Activated CD4-positive, alpha-beta T cell treated with anti-CD3 and anti-CD28 coated beads, Interleukin-2, Interleukin-6, amounts not matched to agents 100 ng/mL and 50 ng/mL, durations not matched to agents 16 hours and 8 hours (primary cell): ENCODE measurements at regions not wholly inside any gene's neighbourhood (a gene's known extent, or its start where the extent isn't known, plus 50 kb on each side); places are given as distances from the start of the nearest gene placed in this dataset.

Experiments
- DNase-seq: peaks from one replicate; pipeline ENCODE4 v3.0.0-alpha.2; 2020

DNA sequence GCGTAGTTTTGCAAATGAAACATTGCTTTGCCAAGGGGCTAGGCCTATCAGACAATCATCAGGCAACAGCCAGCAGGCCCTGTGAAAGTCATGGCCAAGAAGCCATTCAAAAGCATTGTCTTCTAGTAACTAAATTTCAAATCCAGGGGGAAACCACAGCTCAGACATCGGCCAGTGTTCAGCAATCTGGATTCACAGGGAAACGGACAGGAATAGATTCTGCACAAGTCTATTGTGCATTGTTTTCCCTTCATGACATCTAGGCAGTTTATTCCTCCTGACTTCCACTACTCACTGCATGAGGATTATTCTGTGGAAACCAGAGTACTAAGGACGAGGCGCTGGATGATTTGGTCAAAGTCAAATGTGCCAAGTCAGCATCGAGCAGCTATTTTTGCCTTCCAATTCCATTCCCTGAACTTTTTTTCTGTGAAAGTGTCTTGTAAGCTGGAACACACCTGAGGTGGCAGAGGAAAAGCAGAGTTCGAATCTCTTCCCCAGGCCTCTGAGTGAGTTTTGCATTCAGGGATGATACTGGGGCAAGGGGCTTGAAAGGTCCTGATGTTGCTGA, 75.4 kb downstream of the VCPKMT start:
- no peak for DNase-seq

DNA sequence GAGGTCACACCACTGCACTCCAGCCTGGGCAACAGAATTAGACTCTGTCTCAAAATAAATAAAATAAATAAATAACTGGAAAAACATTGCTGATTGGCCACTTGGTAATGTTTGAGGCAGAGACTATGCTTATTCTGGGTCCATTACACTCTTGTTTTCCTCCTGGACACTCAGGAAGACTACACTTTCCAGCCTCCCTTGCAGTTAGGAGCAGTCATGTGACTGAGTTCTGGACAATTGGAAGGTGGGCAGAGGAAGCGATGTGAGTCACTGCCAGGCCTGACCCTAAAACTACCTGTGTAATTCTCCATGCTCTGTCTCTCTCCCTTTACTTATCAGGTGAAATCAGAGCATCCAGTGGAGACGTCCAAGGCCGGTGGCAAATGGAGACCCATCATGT, 74.4 kb downstream of the VCPKMT start:
- DNase-seq = no peak

DNA sequence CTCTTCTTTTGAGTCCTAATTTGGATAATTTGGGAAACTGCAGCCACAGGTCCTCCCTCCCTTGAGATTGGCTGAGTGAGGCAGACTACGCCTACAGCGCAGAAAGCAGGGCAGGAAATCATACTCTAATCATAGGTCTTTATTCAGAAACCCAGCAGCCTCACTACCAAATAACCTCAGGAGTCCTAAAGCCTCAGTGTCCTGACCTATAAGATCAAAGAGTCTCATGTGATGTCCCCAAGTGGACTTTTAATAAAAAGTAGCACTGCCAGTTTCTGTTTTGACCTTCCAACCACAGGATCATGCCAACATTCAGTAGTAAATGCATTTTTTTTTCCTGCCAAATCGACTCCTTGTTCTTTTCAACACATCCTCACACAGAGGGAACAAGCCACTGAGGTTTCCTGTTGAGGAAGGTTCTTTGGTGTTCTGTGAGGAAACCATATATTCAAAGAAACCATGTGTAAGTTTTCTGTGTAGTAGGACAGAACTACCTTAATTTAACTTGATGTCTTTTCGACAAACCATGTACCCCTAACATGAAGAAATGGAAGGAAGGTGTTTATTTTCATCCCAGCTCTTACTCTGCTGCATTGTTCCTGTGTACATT, 72.2 kb downstream of the VCPKMT start:
- DNase-seq = peak; percentile 59

GRCh38 chr14:50045039-50045711, 71.2 kb downstream of the VCPKMT start:
- peak; percentile 91 for DNase-seq

- no peak for DNase-seq
Observed at GRCh38 chr14:50045837-50046236, 70.5 kb downstream of the VCPKMT start.

DNA sequence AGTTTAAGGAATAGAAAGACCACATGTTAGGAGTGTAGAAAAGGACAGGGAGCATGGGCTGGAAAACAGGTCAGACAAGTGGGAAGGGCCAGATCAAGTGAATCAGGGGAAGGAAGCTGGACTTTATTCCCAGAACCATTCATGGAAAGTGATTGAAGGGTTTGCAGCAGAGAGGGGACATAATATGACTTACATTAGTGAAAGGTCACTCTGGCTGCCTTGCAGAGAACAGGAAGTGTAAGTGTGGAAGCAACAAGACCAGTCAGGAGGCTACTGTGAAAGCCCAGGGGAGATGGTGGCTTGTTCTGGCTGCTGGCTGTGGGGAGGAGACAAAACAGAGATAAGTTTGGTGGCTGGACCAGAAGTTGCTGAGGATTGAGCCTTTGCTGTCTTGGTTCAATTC, 69.1 kb downstream of the VCPKMT start:
- no peak for DNase-seq

- no peak for DNase-seq
Observed at GRCh38 chr14:50049093-50049492, 67.3 kb downstream of the VCPKMT start.

DNA sequence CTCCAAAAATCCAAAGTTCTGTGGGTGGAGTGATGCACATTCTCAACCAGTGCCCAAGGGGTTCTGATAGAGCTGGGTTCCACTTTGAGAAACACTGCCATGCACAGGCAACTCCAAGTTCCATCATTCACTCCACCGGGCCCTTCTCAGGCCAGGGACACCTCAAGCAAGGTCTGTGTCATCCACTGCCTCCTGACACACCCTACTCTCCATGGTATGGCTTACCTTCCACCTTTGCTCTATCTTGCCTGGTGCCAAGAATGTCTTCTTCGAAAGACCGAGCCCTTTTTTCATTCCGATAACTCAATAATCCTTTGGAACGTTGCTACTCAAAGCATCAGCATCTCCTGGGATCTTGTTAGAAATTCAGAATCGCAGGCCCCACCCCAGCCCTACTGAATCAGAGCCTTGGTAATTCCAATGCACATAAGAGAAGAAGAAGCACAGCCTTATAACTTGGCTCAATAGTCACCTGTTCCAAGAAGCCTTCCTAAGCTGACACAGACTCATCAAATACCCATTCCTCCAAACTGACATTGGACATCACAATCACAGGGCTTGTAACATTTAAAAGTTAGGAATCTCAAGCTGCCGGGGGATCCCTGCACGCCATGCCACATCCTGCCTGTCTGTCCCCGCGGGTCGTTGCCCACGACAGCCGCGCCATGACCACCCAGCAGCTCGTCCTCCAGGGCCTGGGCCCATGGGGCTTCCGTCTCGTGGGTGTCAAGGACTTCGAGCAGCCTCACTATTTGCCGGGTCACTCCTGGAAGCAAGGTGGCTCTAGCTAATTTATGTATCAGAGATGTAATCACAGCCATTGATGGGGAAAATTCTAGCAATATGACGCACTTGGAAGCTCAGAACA, 66.4 kb downstream of the VCPKMT start:
- no peak for DNase-seq

GRCh38 chr14:50051106-50051505, 65.3 kb downstream of the VCPKMT start:
- no peak for DNase-seq

GRCh38 chr14:50051706-50052105, 64.7 kb downstream of the VCPKMT start:
- DNase-seq = no peak

DNA sequence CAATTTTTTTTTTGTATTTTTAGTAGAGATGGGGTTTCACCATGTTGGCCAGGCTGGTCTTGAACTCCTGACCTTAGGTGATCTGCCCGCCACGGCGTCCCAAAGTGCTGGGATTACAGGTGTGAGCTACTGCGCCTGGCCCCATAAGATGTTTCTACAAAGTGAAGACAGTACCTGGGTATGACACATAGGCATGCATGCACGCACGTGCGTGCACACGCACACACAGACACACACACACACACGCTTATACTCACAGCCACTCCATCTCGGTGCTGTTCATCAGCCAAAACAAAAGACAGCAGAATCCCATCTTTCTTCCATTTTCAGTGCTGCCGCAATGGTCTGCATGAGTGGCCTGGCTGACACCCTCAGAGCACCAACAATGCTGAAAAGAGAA, 63.9 kb downstream of the VCPKMT start:
- no peak for DNase-seq

DNA sequence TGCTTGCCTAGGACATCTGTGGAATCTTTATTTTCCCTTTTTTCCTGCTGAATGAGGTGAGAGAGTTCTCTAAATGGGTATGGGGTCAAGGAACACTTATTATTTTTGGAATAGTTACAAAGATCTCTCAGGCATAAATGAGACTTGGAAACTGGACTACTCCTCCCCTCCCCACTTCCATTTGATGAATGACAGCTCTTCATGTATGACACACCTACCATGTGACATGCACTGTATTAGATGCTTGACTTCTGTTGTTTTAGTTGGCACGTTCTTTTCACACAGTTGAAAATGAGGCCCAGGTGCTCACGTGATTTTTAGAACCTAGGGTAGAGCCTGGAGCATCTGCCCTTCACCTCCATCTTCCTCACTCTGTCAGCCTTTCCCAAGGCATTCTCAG, 62.4 kb downstream of the VCPKMT start:
- DNase-seq = no peak

DNA sequence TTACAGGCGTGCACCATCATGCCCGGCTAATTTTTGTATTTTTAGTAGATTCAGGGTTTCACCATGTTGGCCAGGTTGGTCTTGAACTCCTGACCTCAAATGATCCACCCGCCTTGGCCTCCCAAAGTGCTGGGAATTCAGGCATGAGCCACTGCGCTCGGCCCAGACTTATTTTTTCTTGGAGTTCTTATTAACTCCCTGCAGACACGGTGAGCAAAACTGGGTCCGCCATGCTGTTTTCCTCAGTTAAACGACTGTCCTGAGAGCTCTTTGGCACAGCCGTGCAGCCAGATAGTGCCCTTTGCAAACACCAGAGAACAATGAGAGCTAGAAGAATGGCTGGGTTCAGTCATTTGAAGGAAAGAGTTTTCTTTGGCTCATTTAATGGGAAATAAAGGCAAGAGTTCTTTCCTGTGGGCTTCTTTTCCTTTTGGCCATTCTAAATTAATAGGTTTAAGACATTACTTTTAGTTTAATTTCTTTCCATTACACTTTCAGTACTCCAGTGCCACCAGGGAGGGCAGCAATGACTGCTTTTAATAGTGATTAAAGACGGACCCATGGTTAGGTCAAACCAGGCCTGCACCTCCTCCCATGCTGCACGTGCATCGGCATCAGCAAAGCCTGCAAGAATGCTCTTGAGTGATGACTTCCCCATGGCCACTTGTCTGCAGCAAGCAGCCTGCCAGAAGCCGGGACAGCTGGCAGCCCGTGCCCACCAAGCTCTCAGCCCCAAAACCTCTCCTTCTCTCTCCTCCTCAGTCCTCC, 60.7 kb downstream of the VCPKMT start:
- no peak for DNase-seq

DNA sequence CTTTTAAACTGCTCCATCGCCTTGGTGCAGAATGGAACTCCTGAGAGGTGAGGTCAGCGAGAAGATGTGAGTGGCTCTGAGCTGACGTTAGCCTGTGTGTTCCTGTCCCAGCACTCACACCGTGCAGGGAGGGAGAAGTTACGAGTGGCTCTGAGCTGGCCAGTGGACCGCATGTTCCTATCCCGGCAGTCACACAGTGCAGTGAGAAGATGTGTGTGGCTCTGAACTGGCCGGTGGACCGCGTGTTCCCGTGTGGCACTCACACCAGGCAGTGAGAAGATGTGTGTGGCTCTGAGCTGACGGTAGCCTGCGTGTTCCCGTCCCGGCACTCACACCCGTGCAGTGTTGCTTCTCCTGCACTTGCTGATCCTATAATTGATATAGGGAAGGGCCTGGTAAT, 59.9 kb downstream of the VCPKMT start:
- DNase-seq = no peak

GRCh38 chr14:50057331-50057730, 59.0 kb downstream of the VCPKMT start:
- no peak for DNase-seq

GRCh38 chr14:50058113-50058512, 58.3 kb downstream of the VCPKMT start:
- no peak for DNase-seq
